Fibroblast of lung (primary cell): ENCODE measurements at regions not wholly inside any gene's neighbourhood (a gene's known extent, or its start where the extent isn't known, plus 50 kb on each side); places are given as distances from the start of the nearest gene placed in this dataset.

ENCODE experiments used
- DNase-seq, 2 donors: peaks; one replicate each; pipeline versions ENCODE4 v3.0.0 to v3.0.0-alpha.2; 2010; ENCODE audit warnings: low read depth in 2 of 2
- H2AFZ ChIP-seq: 2 replicates; pipeline ENCODE4 v1.5.1; 2012; ENCODE audit warnings: low read length, control low read depth, inconsistent platforms
- H3K27ac ChIP-seq: 2 replicates; pipeline ENCODE4 v1.5.1; 2011; ENCODE audit warnings: low read length, control low read depth; ENCODE audit not compliant: insufficient read depth
- H3K27me3 ChIP-seq: 2 replicates; pipeline ENCODE4 v1.5.1; 2011; ENCODE audit warnings: mild to moderate bottlenecking, low read length; ENCODE audit not compliant: control insufficient read depth, insufficient read depth
- H3K36me3 ChIP-seq: 2 replicates; pipeline ENCODE4 v1.5.1; 2011; ENCODE audit warnings: low read length; ENCODE audit not compliant: control insufficient read depth, insufficient read depth
- H3K4me1 ChIP-seq: 2 replicates; pipeline ENCODE4 v1.5.1; 2011; ENCODE audit warnings: low read length; ENCODE audit not compliant: control insufficient read depth, insufficient read depth; ENCODE audit errors: extremely low read depth
- H3K4me2 ChIP-seq: 2 replicates; pipeline ENCODE4 v1.5.1; 2011; ENCODE audit warnings: low read length, control low read depth; ENCODE audit not compliant: insufficient read depth; ENCODE audit errors: extremely low read depth
- H3K4me3 ChIP-seq, 4 experiments: fragments of 200-600 bp in 1 of 4; sonication (generic) in 1 of 4; replicated peaks in 1 of 4; 2 replicates each; pipeline ENCODE4 v1.5.1; 2011 to 2016; ENCODE audit warnings: low read length in 4 of 4, low read depth in 3 of 4, mild to moderate bottlenecking in 3 of 4, control low read depth in 2 of 4, inconsistent platforms in 1 of 4, mixed read lengths in 1 of 4; ENCODE audit not compliant: insufficient read depth in 1 of 4; ENCODE audit errors: control extremely low read depth in 1 of 4
- H3K79me2 ChIP-seq: 2 replicates; pipeline ENCODE4 v1.5.1; 2012; ENCODE audit warnings: mild to moderate bottlenecking, low read length, inconsistent platforms; ENCODE audit not compliant: control insufficient read depth, insufficient read depth
- H3K9ac ChIP-seq: 2 replicates; pipeline ENCODE4 v1.5.1; 2011; ENCODE audit warnings: mild to moderate bottlenecking, low read length, control low read depth; ENCODE audit not compliant: insufficient read depth
- H3K9me3 ChIP-seq: 2 replicates; pipeline ENCODE4 v1.5.1; 2012; ENCODE audit warnings: low read depth, low read length; ENCODE audit not compliant: control insufficient read depth, insufficient read depth
- H4K20me1 ChIP-seq: 2 replicates; pipeline ENCODE4 v1.5.1; 2011; ENCODE audit warnings: low read length; ENCODE audit not compliant: control insufficient read depth, insufficient read depth; ENCODE audit errors: extremely low read depth
- EZH2 ChIP-seq: IDR thresholded peaks from 2 replicates; pipeline ENCODE4 v1.5.1; 2012; ENCODE audit warnings: low read length, control low read depth, mild to moderate bottlenecking; ENCODE audit errors: missing control alignments
- TF ChIP-seq, protein P1 (sequence below), 2 donors: IDR thresholded peaks in 1 of 2; conservative IDR thresholded peaks in 1 of 2; 1 replicate in 1 of 2; 2 replicates in 1 of 2; pipeline ENCODE4 v1.5.1; 2011 to 2012; ENCODE audit warnings: low read length in 2 of 2, control low read depth in 1 of 2, inconsistent platforms in 1 of 2, low read depth in 1 of 2, mild to moderate bottlenecking in 1 of 2

DNA sequence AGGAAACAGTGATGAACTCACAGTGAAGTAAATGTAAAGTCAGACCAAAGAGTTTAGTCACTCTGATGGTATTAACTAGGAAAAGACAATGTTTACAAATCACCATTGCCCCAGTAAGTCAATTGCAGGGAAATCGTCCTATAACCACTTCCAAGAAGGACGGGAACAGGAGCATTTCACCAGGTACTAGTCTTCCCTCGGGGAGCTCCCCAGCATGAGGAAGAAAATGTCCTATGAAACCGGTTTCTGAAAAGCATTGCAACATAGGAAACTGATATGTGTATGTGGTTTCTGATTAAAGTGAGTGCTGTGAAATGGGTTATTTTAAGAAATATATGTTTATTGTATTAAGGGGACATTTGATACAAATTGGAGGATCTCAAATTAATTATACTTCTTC lies 626.7 kb upstream of the ADAMTS16 start:
- Histone ChIP-seq H3K36me3 (no peaks in the 10 kb centered on the region), H3K9me3 (no peaks in the 10 kb centered on the region), H3K9ac (no peak overlapping the region), H3K4me1 (no peaks in the 10 kb centered on the region), H3K4me2 (no peak overlapping the region), H3K27ac (no peak overlapping the region), H3K79me2 (no peaks in the 10 kb centered on the region), H2AFZ (no peak overlapping the region), H4K20me1 (no peaks in the 10 kb centered on the region), H3K4me3 (no peak overlapping the region), H3K27me3 (no peaks in the 10 kb centered on the region)
- no peak for DNase-seq
- TF ChIP-seq EZH2, result no peak
- TF ChIP-seq, protein P1, sequence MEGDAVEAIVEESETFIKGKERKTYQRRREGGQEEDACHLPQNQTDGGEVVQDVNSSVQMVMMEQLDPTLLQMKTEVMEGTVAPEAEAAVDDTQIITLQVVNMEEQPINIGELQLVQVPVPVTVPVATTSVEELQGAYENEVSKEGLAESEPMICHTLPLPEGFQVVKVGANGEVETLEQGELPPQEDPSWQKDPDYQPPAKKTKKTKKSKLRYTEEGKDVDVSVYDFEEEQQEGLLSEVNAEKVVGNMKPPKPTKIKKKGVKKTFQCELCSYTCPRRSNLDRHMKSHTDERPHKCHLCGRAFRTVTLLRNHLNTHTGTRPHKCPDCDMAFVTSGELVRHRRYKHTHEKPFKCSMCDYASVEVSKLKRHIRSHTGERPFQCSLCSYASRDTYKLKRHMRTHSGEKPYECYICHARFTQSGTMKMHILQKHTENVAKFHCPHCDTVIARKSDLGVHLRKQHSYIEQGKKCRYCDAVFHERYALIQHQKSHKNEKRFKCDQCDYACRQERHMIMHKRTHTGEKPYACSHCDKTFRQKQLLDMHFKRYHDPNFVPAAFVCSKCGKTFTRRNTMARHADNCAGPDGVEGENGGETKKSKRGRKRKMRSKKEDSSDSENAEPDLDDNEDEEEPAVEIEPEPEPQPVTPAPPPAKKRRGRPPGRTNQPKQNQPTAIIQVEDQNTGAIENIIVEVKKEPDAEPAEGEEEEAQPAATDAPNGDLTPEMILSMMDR (conservative IDR thresholded peaks at IDR 0.05 in 1 of 2, IDR thresholded peaks at IDR 0.05 in 1 of 2; ENCODE audit: low read depth in 1 of 2, low read length in 2 of 2), result no peak

DNA sequence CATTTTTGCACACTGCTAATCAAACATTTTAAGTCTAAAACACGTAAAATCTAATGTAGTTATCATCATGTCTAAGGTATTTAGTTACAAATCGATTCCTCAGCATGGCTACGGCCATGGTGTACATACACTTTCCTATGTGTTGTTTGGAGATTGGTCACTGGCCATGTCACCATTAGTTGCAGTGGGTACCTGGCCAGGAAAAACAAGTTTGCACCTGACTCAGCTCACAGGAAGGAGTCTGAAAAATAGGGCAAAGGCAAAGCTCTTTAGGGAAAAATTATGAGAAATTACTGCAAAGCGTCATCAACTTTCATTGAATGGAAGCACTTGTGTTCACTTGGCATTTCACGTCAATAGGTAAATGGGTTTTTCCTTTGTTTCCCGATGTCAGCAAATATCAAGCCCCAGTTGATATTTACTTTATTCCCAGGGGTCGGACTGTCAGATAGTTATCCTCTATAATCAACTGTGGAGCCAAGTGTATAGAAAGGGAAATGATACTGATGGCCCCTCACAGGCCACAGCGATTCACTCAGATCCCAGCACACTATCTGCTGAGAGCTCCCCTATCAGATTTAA lies 626.0 kb upstream of the ADAMTS16 start:
- TF ChIP-seq EZH2, result no peak
- TF ChIP-seq, protein P1 (conservative IDR thresholded peaks at IDR 0.05 in 1 of 2, IDR thresholded peaks at IDR 0.05 in 1 of 2; ENCODE audit: low read depth in 1 of 2, low read length in 2 of 2), result no peak
- Histone ChIP-seq H3K27me3 (no peaks in the 10 kb centered on the region), H3K9ac (no peak overlapping the region), H3K27ac (no peak overlapping the region), H3K9me3 (no peaks in the 10 kb centered on the region), H3K4me1 (no peaks in the 10 kb centered on the region), H2AFZ (no peak overlapping the region), H4K20me1 (no peaks in the 10 kb centered on the region), H3K4me2 (no peak overlapping the region), H3K79me2 (no peaks in the 10 kb centered on the region), H3K4me3 (no peak overlapping the region), H3K36me3 (no peaks in the 10 kb centered on the region)
- no peak for DNase-seq

DNA sequence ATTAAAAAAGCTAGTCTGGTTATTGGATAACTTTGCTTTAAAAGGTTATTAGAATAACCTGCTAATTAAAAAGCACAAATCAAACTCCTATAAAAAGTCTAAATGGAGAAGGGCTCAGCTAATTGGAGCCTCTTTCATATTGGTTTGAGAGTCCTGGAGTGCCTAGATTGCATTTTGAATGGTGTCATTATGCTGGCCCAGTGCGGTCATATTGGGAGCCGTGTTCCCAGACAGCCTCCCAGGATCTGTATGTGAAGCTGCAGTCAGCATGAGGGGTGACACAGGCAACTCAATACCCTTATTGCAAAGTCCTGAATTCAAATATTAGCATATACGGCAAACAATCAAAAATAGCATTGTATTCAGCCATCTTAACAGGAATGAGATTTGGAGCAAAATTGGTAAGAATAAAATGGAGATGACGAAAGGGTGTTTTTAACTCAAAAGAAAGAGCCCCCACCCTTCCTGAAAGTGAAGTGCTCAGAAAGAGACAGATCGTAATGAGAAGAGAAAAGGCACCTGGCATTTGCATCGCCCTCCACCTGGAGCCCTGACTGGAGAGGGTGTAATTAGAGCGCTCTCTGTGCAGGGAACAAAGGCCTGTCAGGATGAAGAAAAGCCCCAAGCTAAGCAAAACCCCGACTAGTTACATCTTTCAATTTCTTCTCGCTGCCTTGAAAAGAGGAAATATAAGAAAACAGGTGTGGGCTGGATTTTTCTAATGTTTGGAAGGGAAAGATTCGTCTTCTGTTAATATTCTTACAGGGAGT lies 621.0 kb upstream of the ADAMTS16 start:
- no peaks in the 10 kb centered on the region for H3K79me2 ChIP-seq
- TF ChIP-seq, protein P1 (conservative IDR thresholded peaks at IDR 0.05 in 1 of 2, IDR thresholded peaks at IDR 0.05 in 1 of 2; ENCODE audit: low read depth in 1 of 2, low read length in 2 of 2), result no peak
- no peak for TF ChIP-seq EZH2
- H4K20me1 ChIP-seq, result no peaks in the 10 kb centered on the region
- no peak overlapping the region for H3K4me2 ChIP-seq
- no peak for DNase-seq
- no peaks in the 10 kb centered on the region for H3K9me3 ChIP-seq
- no peaks in the 10 kb centered on the region for H3K27me3 ChIP-seq
- H3K36me3 ChIP-seq, result no peaks in the 10 kb centered on the region
- H3K9ac ChIP-seq, result no peak overlapping the region
- H3K4me3 ChIP-seq, result no peak overlapping the region
- H2AFZ ChIP-seq, result no peak overlapping the region
- H3K4me1 ChIP-seq, result no peaks in the 10 kb centered on the region
- no peak overlapping the region for H3K27ac ChIP-seq
